Stomach (tissue), 8 donors: ENCODE measurements at regions not wholly inside any gene's neighbourhood (a gene's known extent, or its start where the extent isn't known, plus 50 kb on each side); places are given as distances from the start of the nearest gene placed in this dataset.

Experiments used
- DNase-seq, 2 donors: peaks; one replicate each; pipeline versions ENCODE4 v3.0.0 to v3.0.0-alpha.2; 2013 to 2019
- H3K27ac ChIP-seq, 5 donors: fragments of 200-600 bp in 4 of 5; sonication (generic) in 4 of 5; one replicate each; pipeline ENCODE4 v1.5.1; 2013 to 2019; ENCODE audit warnings: mild to moderate bottlenecking in 1 of 5, moderate library complexity in 1 of 5
- H3K27me3 ChIP-seq, 3 donors: fragments of 200-600 bp; sonication (generic); one replicate each; pipeline ENCODE4 v1.5.1; 2017 to 2019; ENCODE audit warnings: mixed run types in 1 of 3
- H3K36me3 ChIP-seq, 4 donors: fragments of 200-600 bp; sonication (generic); 1 replicate in 3 of 4; 2 replicates in 1 of 4; pipeline ENCODE4 v1.5.1; 2016 to 2019
- H3K4me1 ChIP-seq, 4 donors: fragments of 200-600 bp; sonication (generic); one replicate each; pipeline ENCODE4 v1.5.1; 2016 to 2019
- H3K4me3 ChIP-seq, 4 donors: fragments of 200-600 bp; sonication (generic) in 3 of 4; one replicate each; pipeline ENCODE4 v1.5.1; 2016 to 2019; ENCODE audit warnings: mild to moderate bottlenecking in 1 of 4
- H3K9me3 ChIP-seq, 4 donors: fragments of 200-600 bp; sonication (generic); one replicate each; pipeline ENCODE4 v1.5.1; 2016 to 2019
- EP300 ChIP-seq: sonication (generic); formaldehyde crosslinking; IDR thresholded peaks from one replicate; pipeline ENCODE4 v1.6.1; 2017; ENCODE audit warnings: antibody characterized with exemption
- POLR2A ChIP-seq, 4 donors: fragments of 450-650 bp; IDR thresholded peaks; one replicate each; pipeline ENCODE4 v1.6.1; 2016; ENCODE audit warnings: antibody characterized with exemption in 4 of 4, control low read depth in 2 of 4, mild to moderate bottlenecking in 1 of 4, moderate library complexity in 1 of 4
- POLR2AphosphoS5 ChIP-seq, 3 donors: sonication (generic); formaldehyde crosslinking; IDR thresholded peaks; one replicate each; pipeline ENCODE4 v1.6.1; 2016; ENCODE audit warnings: antibody characterized with exemption in 3 of 3
- WGBS, 5 donors: extraction: QIAGEN DNeasy Blood & Tissue Kit in 3 of 5; methylation state at CpG; one replicate each; pipeline versions ENCODE4 v1.1.5 to v1.1.7; 2013 to 2018; 5-methylcytosine and 5-hydroxymethylcytosine counted together
- intact Hi-C: fragments of 100-400 bp; cut with DNase I; formaldehyde crosslinking; loops from one replicate; pipeline ENCODE4 v1.15.1; 2023; ENCODE audit warnings: low total_unique reads
- TF ChIP-seq, protein P1 (sequence below), 7 experiments: fragments of 450-650 bp in 4 of 7; fragments of 200-600 bp in 3 of 7; sonication (generic) in 3 of 7; IDR thresholded peaks; one replicate each; pipeline ENCODE4 v1.5.1; 2016 to 2019; ENCODE audit warnings: antibody characterized with exemption in 7 of 7, control low read depth in 2 of 7, mild to moderate bottlenecking in 1 of 7
- donor health status: healthy with polysubstance abuse.
- donor health status: Bipolar disorder and iron deficiency.
- donor health status: healthy.

DNA sequence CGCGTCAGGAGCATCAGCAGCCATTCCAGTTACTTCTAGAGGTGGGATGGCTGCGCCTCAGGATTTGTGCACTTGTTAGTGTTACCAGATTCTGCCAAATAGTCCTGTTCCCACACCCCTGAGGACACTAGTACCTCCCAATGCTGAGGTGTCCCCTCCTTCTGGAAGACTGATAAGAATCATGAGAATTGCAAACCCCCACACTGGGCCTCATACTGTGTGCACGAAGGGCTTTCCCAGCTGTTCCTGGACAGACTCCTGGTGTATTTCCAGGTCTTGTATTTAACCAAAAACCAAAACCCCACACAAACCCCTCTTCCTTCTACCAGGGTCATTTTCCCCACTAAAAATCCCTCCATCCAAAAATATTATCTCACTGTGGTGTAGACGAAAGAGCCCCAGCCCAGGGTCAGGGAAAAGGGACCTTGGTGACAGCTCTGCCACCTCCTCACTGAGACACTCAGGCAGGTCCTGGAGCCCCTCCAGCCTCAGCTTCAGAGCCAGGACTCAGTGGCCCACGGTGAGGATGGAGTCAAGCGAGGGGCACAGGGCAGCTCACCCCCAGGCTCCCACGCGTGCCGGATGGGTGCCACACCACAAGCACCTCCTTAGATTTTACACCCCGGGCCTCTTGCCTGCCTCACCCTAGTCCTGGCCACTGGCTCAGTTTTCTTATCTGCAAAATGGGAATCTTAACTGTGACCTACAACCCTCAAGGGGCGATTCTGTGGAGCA, 131.4 kb upstream of the RUNX3 start:
- H3K27ac ChIP-seq: no peak overlapping the region
- no peak for TF ChIP-seq POLR2AphosphoS5 (IDR thresholded peaks at IDR 0.05)
- no peak for TF ChIP-seq EP300
- TF ChIP-seq POLR2A (IDR thresholded peaks at IDR 0.05): no peak
- TF ChIP-seq, protein P1, sequence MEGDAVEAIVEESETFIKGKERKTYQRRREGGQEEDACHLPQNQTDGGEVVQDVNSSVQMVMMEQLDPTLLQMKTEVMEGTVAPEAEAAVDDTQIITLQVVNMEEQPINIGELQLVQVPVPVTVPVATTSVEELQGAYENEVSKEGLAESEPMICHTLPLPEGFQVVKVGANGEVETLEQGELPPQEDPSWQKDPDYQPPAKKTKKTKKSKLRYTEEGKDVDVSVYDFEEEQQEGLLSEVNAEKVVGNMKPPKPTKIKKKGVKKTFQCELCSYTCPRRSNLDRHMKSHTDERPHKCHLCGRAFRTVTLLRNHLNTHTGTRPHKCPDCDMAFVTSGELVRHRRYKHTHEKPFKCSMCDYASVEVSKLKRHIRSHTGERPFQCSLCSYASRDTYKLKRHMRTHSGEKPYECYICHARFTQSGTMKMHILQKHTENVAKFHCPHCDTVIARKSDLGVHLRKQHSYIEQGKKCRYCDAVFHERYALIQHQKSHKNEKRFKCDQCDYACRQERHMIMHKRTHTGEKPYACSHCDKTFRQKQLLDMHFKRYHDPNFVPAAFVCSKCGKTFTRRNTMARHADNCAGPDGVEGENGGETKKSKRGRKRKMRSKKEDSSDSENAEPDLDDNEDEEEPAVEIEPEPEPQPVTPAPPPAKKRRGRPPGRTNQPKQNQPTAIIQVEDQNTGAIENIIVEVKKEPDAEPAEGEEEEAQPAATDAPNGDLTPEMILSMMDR (IDR thresholded peaks at IDR 0.05): no peak
- 71 to 84% (median 80%) methylated on average over 12 of the region's 12 CpGs for WGBS, 5 donors
- no peaks in the 10 kb centered on the region for H3K9me3 ChIP-seq
- peaks cover 0 to 11% (median 5%) of the 10 kb centered on the region in 4 donors for H3K4me1 ChIP-seq
- H3K4me3 ChIP-seq: no peak overlapping the region
- intact Hi-C loops: no loop called here
- no peaks in the 10 kb centered on the region for H3K36me3 ChIP-seq
- peaks cover 0 to 15% (median 3%) of the 10 kb centered on the region in 3 donors for H3K27me3 ChIP-seq
- DNase-seq: no peak

DNA sequence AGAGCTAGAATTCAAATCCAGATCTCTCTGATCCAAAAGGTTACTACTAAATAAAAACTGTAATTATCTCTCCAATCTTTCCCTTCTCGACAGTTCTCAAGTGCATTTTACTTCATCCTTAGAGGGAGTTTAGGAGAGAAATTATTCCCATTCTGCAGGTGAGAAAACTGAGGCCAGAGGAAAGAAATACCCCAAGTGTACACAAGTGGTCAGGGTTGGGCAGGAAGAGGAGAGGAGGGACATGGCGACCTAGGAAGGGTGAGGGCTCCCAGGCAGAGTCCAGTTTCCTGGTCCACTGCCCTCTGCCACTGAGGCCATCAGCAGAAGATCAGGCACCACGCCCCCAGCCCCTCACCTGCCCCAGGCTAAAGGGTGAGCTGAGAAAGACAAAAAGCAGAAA, 127.1 kb upstream of the RUNX3 start:
- H3K9me3 ChIP-seq: no peaks in the 10 kb centered on the region
- H3K27ac ChIP-seq: no peak overlapping the region
- TF ChIP-seq POLR2AphosphoS5 (IDR thresholded peaks at IDR 0.05): no peak
- TF ChIP-seq POLR2A (IDR thresholded peaks at IDR 0.05): no peak
- TF ChIP-seq EP300: no peak
- TF ChIP-seq, protein P1 (IDR thresholded peaks at IDR 0.05): no peak
- H3K4me3 ChIP-seq: no peak overlapping the region
- intact Hi-C loops: no loop called here
- peaks cover 0 to 56% (median 9%) of the 10 kb centered on the region in 3 donors for H3K27me3 ChIP-seq
- no peaks in the 10 kb centered on the region for H3K4me1 ChIP-seq
- DNase-seq: no peak
- no peaks in the 10 kb centered on the region for H3K36me3 ChIP-seq
- 66 to 86% (median 76%) methylated on average over 3 of the region's 3 CpGs for WGBS, 5 donors

DNA sequence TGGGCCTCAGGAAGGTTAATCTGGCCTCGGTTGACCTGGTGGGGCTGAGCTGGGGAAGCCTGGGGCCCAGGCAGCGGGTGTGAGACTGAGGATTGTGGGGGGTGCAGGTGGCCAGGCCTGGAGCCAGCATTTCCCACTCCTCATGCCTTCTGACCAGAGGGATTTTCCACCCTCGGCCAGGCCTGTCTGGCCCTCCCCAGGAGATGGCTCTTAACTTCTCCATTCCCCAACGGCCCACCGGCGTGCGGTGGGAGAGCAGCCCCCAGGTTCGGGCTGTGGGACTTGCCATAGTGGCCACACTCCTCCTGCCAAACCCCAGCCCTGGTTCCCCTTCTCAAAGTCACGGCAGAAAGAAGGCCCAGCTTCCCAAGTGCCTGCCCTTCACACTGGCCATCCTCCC, 126.5 kb upstream of the RUNX3 start:
- TF ChIP-seq POLR2AphosphoS5 (IDR thresholded peaks at IDR 0.05) (no peak), POLR2A (IDR thresholded peaks at IDR 0.05) (no peak), EP300 (no peak)
- TF ChIP-seq, protein P1 (IDR thresholded peaks at IDR 0.05): no peak
- no peak overlapping the region for H3K27ac ChIP-seq
- H3K4me3 ChIP-seq: no peak overlapping the region
- H3K9me3 ChIP-seq: no peaks in the 10 kb centered on the region
- intact Hi-C loops: no loop called here
- H3K36me3 ChIP-seq: no peaks in the 10 kb centered on the region
- no peak for DNase-seq
- no peaks in the 10 kb centered on the region for H3K4me1 ChIP-seq
- peaks cover 0 to 62% (median 9%) of the 10 kb centered on the region in 3 donors for H3K27me3 ChIP-seq
- 84 to 91% (median 88%) methylated on average over 8 to 9 of the region's 9 CpGs for WGBS, 5 donors

DNA sequence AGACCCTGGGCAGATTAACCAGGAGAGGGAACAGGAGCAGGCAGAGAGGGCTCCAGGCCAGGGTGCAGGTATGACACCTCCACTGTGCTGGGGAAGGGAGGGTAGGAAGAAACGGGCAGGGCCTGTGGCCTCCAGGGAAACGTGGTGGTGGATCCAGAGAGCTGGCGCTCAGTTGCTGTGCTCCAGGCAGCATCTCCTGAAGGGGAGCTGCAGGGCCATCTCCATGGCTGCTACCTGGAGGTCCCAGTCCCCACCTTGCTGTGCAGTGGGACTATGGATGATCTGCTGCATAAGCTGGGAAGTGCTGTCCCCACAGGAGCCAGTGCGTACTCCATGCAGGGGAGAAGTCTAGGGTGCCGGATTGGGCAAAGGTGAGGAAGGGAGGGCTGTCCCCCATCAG, 125.9 kb upstream of the RUNX3 start:
- no peaks in the 10 kb centered on the region for H3K4me1 ChIP-seq
- H3K27ac ChIP-seq: no peak overlapping the region
- H3K9me3 ChIP-seq: no peaks in the 10 kb centered on the region
- intact Hi-C loops: no loop called here
- 65 to 79% (median 67%) methylated on average over 5 of the region's 5 CpGs for WGBS, 5 donors
- no peak for DNase-seq
- no peak overlapping the region for H3K4me3 ChIP-seq
- TF ChIP-seq EP300 (no peak), POLR2A (IDR thresholded peaks at IDR 0.05) (no peak), POLR2AphosphoS5 (IDR thresholded peaks at IDR 0.05) (no peak)
- TF ChIP-seq, protein P1 (IDR thresholded peaks at IDR 0.05): no peak
- peaks cover 0 to 66% (median 9%) of the 10 kb centered on the region in 3 donors for H3K27me3 ChIP-seq
- no peaks in the 10 kb centered on the region for H3K36me3 ChIP-seq
